MM.1S (cell line): ENCODE measurements at regions not wholly inside any gene's neighbourhood (a gene's known extent, or its start where the extent isn't known, plus 50 kb on each side); places are given as distances from the start of the nearest gene placed in this dataset.

ENCODE experiments used
- DNase-seq: peaks from one replicate; pipeline ENCODE4 v3.0.0-alpha.2; 2015
- H2AFZ ChIP-seq: fragments of 300-600 bp; sonication (generic); 2 replicates; pipeline ENCODE4 v1.6.0; 2016; ENCODE audit warnings: antibody characterized with exemption, low read length
- H3F3A ChIP-seq: fragments of 300-600 bp; sonication (generic); 2 replicates; pipeline ENCODE4 v1.6.1; 2016; ENCODE audit warnings: mild to moderate bottlenecking, antibody characterized with exemption, low read length, moderate library complexity, mixed read lengths; ENCODE audit not compliant: insufficient read depth
- H3K27ac ChIP-seq: fragments of 300-600 bp; sonication (generic); 2 replicates; pipeline ENCODE4 v1.5.1; 2016; ENCODE audit warnings: mild to moderate bottlenecking, low read length
- H3K27me3 ChIP-seq: fragments of 300-600 bp; sonication (generic); replicated peaks from 2 replicates; pipeline ENCODE4 v1.6.0; 2016; ENCODE audit warnings: low read length; ENCODE audit not compliant: insufficient read depth
- H3K36me3 ChIP-seq: fragments of 300-600 bp; sonication (generic); replicated peaks from 2 replicates; pipeline ENCODE4 v1.6.1; 2016; ENCODE audit warnings: mild to moderate bottlenecking, low read length, mixed read lengths; ENCODE audit not compliant: insufficient read depth
- H3K4me1 ChIP-seq: fragments of 300-600 bp; sonication (generic); 2 replicates; pipeline ENCODE4 v1.6.1; 2016; ENCODE audit warnings: low read length, mixed read lengths
- H3K4me2 ChIP-seq: fragments of 300-600 bp; sonication (generic); 2 replicates; pipeline ENCODE4 v1.6.0; 2016; ENCODE audit warnings: low read depth, low read length
- H3K4me3 ChIP-seq: fragments of 300-600 bp; sonication (generic); 2 replicates; pipeline ENCODE4 v1.5.1; 2016; ENCODE audit warnings: low read length, mixed read lengths
- H3K79me2 ChIP-seq: fragments of 300-600 bp; sonication (generic); 2 replicates; pipeline ENCODE4 v1.6.1; 2016; ENCODE audit warnings: mixed run types, low read length, mixed read lengths
- H3K9ac ChIP-seq: fragments of 300-600 bp; sonication (generic); 2 replicates; pipeline ENCODE4 v1.6.1; 2016; ENCODE audit warnings: low read length, mixed read lengths
- H3K9me2 ChIP-seq: fragments of 300-600 bp; sonication (generic); replicated peaks from 2 replicates; pipeline ENCODE4 v1.6.1; 2016; ENCODE audit warnings: mild to moderate bottlenecking, low read length, mixed read lengths; ENCODE audit not compliant: insufficient read depth
- H3K9me3 ChIP-seq: fragments of 300-600 bp; sonication (generic); replicated peaks from 2 replicates; pipeline ENCODE4 v1.6.1; 2016; ENCODE audit warnings: mild to moderate bottlenecking, low read length, mixed read lengths; ENCODE audit not compliant: insufficient read depth
- H4K20me1 ChIP-seq: fragments of 300-600 bp; sonication (generic); 2 replicates; pipeline ENCODE4 v1.6.1; 2016; ENCODE audit warnings: mild to moderate bottlenecking, low read length, moderate library complexity, mixed read lengths; ENCODE audit not compliant: insufficient read depth
- CTCF ChIP-seq: fragments of 300-600 bp; sonication (generic); IDR thresholded peaks from 2 replicates; pipeline ENCODE4 v1.5.1; 2016; ENCODE audit warnings: antibody characterized with exemption, low read length, mixed read lengths
- EZH2 ChIP-seq: fragments of 300-600 bp; sonication (generic); optimal IDR thresholded peaks from 2 replicates; pipeline ENCODE3; 2017; ENCODE audit warnings: low read depth, mild to moderate bottlenecking, antibody characterized with exemption, low read length, mixed read lengths
- EZH2phosphoT487 ChIP-seq: fragments of 300-600 bp; sonication (generic); IDR thresholded peaks from 2 replicates; pipeline ENCODE4 v1.6.1; 2018; ENCODE audit warnings: antibody characterized with exemption, low read length

- no peaks in the 10 kb centered on the region for H4K20me1 ChIP-seq
- H3K4me1 ChIP-seq, result peaks cover 8% of the 10 kb centered on the region; the same call in 1 of the 2 replicates
- H3K9me2 ChIP-seq, result no peaks in the 10 kb centered on the region
- no peaks in the 10 kb centered on the region for H3K79me2 ChIP-seq
- H3K27me3 ChIP-seq, result no peaks in the 10 kb centered on the region
- no peak overlapping the region for H3K9ac ChIP-seq
- no peak overlapping the region for H2AFZ ChIP-seq
- no peak overlapping the region for H3K4me2 ChIP-seq
- no peaks in the 10 kb centered on the region for H3F3A ChIP-seq
- H3K9me3 ChIP-seq, result no peaks in the 10 kb centered on the region
- no peak overlapping the region for H3K4me3 ChIP-seq
- no peak for DNase-seq
- TF ChIP-seq CTCF (no peak), EZH2 (no peak), EZH2phosphoT487 (no peak)
- no peak overlapping the region for H3K27ac ChIP-seq
- H3K36me3 ChIP-seq, result no peaks in the 10 kb centered on the region
Observed at GRCh38 chr12:11569716-11570115, 79.8 kb upstream of the ETV6 start.

- no peak for TF ChIP-seq CTCF
- TF ChIP-seq EZH2phosphoT487, result no peak
- TF ChIP-seq EZH2, result no peak
- no peaks in the 10 kb centered on the region for H3F3A ChIP-seq
- no peaks in the 10 kb centered on the region for H4K20me1 ChIP-seq
- H3K4me1 ChIP-seq, result 0 out of 2 replicates have a peak, but pooled peaks cover 3% of the 10 kb centered on the region
- no peaks in the 10 kb centered on the region for H3K79me2 ChIP-seq
- no peak overlapping the region for H3K27ac ChIP-seq
- no peaks in the 10 kb centered on the region for H3K9me2 ChIP-seq
- no peak overlapping the region for H3K9ac ChIP-seq
- no peak for DNase-seq
- no peak overlapping the region for H3K4me2 ChIP-seq
- H3K36me3 ChIP-seq, result no peaks in the 10 kb centered on the region
- H3K27me3 ChIP-seq, result no peaks in the 10 kb centered on the region
- no peak overlapping the region for H2AFZ ChIP-seq
- H3K4me3 ChIP-seq, result no peak overlapping the region
- H3K9me3 ChIP-seq, result no peaks in the 10 kb centered on the region
Observed at GRCh38 chr12:11573880-11574279, 75.6 kb upstream of the ETV6 start.

GRCh38 chr12:11576104-11576503 is 73.4 kb upstream of the ETV6 start:
- Histone ChIP-seq H4K20me1 (no peaks in the 10 kb centered on the region), H2AFZ (no peak overlapping the region), H3K9me2 (no peaks in the 10 kb centered on the region), H3F3A (no peaks in the 10 kb centered on the region), H3K4me3 (no peak overlapping the region), H3K27me3 (no peaks in the 10 kb centered on the region), H3K9me3 (no peaks in the 10 kb centered on the region), H3K4me2 (no peak overlapping the region), H3K27ac (no peak overlapping the region), H3K79me2 (no peaks in the 10 kb centered on the region), H3K4me1 (no peaks in the 10 kb centered on the region), H3K9ac (no peak overlapping the region), H3K36me3 (no peaks in the 10 kb centered on the region)
- DNase-seq, result no peak
- no peak for TF ChIP-seq EZH2phosphoT487
- no peak for TF ChIP-seq CTCF
- no peak for TF ChIP-seq EZH2
